Activated CD4-positive, alpha-beta T cell treated with anti-CD3 and anti-CD28 coated beads for 24 hours (primary cell): ENCODE measurements at regions not wholly inside any gene's neighbourhood (a gene's known extent, or its start where the extent isn't known, plus 50 kb on each side); places are given as distances from the start of the nearest gene placed in this dataset.

Source experiments
- DNase-seq, 2 donors: peaks; one replicate each; pipeline ENCODE4 v3.0.0-alpha.2; 2020; ENCODE audit warnings: low read depth in 2 of 2

DNA sequence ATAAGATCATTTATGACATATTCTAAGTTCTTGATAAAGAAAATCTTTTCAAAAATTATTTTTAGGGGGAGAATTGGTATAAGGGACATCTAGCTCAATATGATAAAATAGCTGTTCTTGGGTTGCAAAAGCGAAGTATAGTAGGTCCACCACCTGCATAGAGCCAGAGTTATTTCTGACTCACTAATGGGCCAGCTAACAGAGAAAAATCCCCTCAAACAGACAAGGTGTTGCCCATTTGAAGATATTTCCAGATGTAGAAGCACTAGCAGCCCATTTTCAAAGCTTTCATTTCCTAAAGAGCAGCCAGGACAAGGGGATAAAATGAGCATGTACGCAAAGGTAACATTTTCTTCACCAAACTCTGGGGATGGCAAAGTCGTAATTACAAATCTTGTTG, 165.7 kb upstream of the FN1 start:
- no peak for DNase-seq

DNA sequence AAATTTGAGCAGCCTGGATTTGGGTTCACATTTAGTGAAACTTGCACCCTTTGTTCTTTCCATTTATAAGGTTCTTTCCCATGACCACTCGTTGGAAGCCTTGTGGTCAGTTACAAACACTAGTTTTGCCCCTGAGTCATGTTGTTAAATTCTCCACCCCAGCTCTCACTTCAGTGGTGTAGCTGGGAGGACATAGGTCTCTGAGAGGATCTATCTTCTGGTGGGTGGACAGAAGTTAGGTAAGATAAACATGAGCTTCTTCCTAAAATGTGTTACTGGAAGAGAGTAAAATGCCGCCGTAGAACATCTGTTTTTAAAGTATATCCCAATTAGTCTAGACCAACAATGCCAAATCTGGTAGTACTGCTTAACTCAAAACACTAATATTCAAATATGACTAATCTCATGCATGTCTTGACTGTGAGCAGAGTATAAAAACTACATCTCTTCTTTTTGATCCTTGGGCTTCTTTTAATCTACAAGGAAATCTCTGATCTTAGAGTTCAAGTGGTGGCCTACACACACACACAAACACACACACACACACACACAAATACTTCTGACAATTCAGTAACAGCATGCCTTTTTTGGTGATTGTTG, 162.6 kb upstream of the FN1 start:
- no peak for DNase-seq

DNA sequence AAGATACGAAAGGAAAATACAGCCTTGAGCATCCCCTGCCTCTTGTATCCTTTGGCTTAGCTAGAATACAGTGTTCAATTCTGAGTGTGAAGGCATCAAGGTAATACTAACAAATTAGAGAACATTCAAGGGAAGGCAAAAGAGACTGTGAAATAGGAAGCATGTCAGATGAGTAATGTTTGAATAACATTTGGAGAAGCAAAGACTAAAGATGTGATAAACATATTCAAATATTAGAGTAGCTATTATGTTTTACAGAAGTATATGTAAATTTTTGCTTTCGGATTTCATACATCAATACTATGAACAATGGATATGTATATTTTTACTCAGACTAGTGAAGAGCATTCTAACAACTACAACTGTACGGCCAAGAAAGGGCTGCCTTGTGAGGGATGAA, 161.7 kb upstream of the FN1 start:
- DNase-seq, result no peak

DNA sequence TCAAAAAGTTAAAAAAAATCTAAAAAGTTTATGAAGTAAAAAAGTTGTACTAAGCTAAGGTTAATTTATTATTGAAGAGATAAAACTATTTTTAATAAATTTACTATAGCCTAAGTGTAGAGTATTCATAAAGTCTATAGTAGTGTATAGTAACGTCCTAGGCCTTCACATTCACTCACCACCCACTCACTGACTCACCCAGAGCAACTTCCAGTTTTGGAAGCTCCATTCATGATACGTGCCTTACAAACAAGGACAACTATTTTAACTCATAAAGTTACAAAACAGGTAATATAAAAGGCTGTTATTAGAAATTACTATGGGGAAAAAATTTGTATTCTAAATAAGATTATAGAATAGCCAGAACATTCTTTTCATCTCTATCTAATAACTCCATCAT, 158.9 kb upstream of the FN1 start:
- DNase-seq, result no peak

GRCh38 chr2:215590010-215590745, 154.3 kb upstream of the FN1 start:
- no peak for DNase-seq

GRCh38 chr2:215583881-215584280, 148.0 kb upstream of the FN1 start:
- no peak for DNase-seq

GRCh38 chr2:215579809-215580208, 143.9 kb upstream of the FN1 start:
- no peak for DNase-seq

DNA sequence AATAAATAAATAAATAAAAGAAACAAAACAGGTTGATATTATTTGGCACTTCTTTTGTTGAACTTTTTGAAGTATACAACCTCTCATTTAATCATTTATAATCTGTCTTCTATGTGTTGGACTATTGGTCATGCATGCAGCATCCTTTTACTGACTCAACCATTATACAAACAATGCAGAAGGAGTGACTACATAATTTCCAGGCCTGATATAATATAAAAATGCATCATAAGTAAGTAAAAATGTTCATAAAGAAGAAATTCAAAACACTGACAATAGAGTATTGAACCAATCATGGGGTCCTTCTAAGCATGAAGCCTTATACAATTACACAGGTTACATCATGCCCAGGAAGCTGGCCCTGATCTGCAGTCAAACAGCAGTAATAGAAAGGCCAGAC, 141.5 kb upstream of the FN1 start:
- no peak for DNase-seq

- DNase-seq, result no peak
Observed at GRCh38 chr2:215576572-215576971, 140.7 kb upstream of the FN1 start.

DNA sequence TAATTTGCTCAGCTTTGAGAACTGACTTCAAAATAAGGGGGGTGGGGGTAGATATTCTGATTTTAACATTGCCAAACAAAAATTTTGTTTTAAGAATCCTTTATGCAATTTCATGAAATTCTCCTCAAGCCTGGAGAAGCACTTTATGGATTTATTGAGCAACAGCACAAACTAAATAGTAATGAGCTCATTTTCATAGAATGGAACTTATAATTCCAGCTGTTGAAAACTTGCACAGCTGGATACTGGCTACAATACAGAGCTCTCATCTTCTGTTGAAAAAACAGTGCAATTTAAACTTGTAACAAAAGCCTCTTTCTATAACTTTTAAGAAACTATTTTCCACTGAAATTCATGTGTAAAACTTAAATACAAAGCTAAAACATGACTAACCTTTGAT, 137.6 kb upstream of the FN1 start:
- DNase-seq, result no peak

DNA sequence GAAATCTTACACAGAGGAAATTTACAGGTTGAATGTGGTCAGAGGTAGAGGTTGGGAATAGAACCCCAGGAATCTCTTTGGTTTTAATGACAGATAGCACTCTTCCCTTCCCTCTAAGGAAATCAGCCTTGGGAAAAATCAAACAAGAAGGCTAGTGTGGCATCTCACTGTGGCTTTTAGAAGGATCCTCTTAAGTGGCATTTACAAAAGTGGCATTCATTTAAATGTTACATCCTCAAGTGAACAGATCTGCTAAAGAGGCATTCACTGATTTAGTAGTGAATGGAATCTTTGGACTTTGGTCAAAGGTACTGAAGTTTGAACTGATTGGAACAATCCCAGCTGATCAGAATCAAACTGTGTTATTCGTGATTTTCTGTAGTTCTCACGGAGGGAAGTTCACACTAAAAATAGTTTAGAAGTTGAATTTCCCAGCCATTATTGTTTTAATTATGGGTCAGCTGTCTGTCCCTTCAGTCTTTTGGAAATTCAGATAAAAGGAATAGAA, 136.5 kb upstream of the FN1 start:
- no peak for DNase-seq

- no peak for DNase-seq
Observed at GRCh38 chr2:215571689-215572088, 135.8 kb upstream of the FN1 start.

- no peak for DNase-seq
Observed at GRCh38 chr2:215567504-215567903, 131.6 kb upstream of the FN1 start.

DNA sequence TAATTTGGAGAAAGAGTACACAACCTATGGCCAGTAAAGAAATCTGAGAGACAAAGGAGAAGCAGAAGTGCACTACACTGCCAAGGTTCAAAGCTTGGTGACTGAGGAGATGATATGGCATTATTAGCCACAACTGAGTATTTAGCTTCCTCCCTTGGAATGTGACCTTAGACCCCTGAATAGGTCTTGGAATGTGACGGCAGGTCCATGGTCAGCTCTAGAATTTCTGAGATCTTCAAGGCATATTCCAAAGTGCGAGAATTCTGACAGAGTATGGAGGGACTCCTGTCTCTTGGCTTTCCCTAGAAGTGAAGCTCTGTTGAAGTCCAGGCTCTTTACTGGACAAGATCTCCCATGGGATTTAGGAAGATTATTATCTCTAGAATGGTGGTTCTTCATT, 130.0 kb upstream of the FN1 start:
- DNase-seq, result no peak

DNA sequence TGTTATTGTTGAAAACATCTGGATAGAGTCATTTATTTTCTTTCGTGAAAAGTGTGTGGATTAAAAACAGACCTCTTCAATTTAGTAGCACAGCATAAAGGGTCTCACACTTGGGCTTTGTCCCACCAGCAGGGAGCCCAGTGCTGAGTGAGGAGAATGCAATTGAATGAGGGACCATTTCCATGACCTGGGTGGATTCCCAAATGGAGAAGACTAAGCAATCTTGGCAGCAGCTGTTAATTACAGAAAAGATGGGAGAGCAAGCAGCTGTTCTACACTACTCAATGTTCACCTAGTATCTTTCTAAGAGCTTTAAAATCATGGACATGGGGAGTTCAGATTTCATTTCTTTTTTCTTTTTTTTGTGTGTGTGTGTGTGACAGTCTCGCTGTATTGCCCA, 121.8 kb upstream of the FN1 start:
- no peak for DNase-seq

DNA sequence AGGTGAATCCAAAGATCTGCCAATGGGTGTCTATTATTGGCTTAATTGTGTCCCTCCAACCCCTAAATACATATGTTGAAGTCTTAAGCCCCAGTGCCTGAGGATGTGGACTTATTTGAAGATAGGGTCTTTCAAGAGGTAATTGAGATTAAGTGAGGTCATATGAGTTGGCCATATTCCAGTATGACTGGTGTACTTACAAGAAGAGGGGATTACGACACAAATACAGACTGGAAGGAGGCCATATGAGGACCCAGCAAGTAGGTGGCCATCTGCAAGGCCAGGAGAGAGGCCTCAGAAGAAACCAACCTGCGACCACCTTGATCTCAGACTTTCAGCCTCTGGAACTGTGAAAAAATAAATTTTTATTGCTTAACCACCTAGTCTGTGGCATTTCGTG, 121.1 kb upstream of the FN1 start:
- DNase-seq, result no peak

DNA sequence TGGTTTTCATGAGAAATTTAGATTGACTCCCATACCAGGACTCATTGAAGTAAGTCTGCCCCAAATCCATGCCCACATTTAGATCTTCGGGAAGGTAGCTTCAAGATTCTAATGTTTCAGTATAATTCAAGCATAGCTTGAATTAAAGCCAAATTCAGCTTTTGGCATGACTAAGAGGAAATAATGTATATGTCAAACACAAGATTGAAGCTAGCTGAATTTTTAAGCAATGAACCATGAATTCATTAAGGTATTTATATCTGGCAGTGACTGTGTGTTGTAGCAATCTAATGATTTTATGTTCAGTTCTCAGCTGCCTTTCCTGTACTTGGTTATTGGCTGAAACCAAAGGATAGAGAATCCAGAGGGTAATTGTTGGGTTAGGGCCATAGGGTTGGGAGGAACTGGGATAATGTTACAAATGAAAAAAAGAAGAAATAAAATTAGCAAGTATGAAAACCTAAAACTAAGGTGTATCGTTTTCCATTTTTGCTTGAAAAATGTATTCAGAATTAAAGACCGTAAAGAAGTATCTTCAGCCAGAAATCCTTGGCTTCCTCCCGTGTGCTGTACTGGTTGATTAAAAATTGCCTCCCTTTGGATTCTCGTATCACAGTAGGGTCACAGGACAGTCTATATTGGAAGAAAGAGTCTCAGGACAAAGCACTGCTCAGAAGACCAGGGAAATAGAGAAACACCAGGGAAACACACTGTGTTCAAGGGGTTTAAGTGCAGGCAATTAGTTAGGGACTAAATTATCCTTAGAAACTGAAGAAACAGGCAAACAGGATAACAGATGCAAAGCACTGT, 119.0 kb upstream of the FN1 start:
- no peak for DNase-seq

- no peak for DNase-seq
Observed at GRCh38 chr2:215553946-215554345, 118.1 kb upstream of the FN1 start.

GRCh38 chr2:215552144-215552580, 116.3 kb upstream of the FN1 start:
- no peak for DNase-seq

DNA sequence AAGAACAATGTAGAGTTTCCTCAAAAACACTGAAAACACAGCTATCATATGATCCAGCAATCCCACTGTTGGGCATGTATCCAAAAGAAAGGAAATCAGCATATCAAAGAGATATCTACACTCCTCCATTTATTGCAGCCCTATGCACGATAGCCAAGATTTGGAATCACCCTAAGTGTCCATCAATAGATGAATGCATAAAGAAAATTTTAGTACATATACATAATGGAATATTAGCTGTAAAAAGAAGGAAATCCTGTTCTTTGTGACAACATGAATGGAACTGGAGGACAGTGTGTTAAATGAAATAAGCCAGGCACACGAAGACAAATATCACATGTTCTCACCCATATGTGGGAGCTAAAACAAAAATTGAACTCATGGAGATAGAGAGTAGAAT, 114.5 kb upstream of the FN1 start:
- DNase-seq, result no peak

- DNase-seq, result no peak
Observed at GRCh38 chr2:215548714-215549113, 112.8 kb upstream of the FN1 start.

GRCh38 chr2:215542690-215543089, 106.8 kb upstream of the FN1 start:
- no peak for DNase-seq

DNA sequence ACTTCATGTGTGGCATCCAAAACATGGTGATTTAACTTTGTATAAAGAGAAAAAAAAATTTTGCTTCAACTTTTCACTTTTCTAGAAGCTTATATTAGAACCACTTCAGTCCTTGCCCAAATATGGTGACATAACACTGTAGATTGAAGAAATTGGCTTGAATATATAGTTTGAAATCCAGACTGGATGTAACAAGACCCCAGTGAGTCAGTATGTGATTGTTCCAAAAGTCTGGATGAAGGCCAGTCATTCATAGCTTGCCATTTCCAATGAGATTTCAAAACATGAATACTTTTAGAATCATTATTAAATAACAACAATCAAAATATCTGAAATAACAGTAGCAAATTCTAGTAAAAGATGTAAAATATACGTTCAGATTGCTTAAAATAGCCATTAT, 104.8 kb upstream of the FN1 start:
- no peak for DNase-seq
